Breast epithelium (tissue), 3 donors: ENCODE measurements at regions not wholly inside any gene's neighbourhood (a gene's known extent, or its start where the extent isn't known, plus 50 kb on each side); places are given as distances from the start of the nearest gene placed in this dataset.

Experiments used
- CTCF ChIP-seq, 3 donors: fragments of 450-650 bp; IDR thresholded peaks; one replicate each; pipeline ENCODE4 v1.5.1; 2016 to 2017; ENCODE audit warnings: antibody characterized with exemption in 3 of 3, mild to moderate bottlenecking in 3 of 3, moderate library complexity in 3 of 3
- POLR2A ChIP-seq: fragments of 450-650 bp; IDR thresholded peaks from one replicate; pipeline ENCODE4 v1.6.1; 2016; ENCODE audit warnings: antibody characterized with exemption, mild to moderate bottlenecking, moderate library complexity
- POLR2AphosphoS5 ChIP-seq, 3 donors: sonication (generic); formaldehyde crosslinking; IDR thresholded peaks; one replicate each; pipeline ENCODE4 v1.6.1; 2017; ENCODE audit warnings: antibody characterized with exemption in 3 of 3

- no peak for TF ChIP-seq POLR2A
- no peak for TF ChIP-seq POLR2AphosphoS5 (IDR thresholded peaks at IDR 0.05)
- no peak for TF ChIP-seq CTCF (IDR thresholded peaks at IDR 0.05)
Observed at GRCh38 chrX:130566028-130566683, 164.4 kb downstream of the RBMX2 start.
